Astrocyte (in vitro differentiated cells and primary cell): ENCODE measurements at regions not wholly inside any gene's neighbourhood (a gene's known extent, or its start where the extent isn't known, plus 50 kb on each side); places are given as distances from the start of the nearest gene placed in this dataset.

Source experiments
- CTCF ChIP-seq: IDR thresholded peaks from 2 replicates; pipeline ENCODE4 v1.5.1; 2011; ENCODE audit warnings: low read depth, mild to moderate bottlenecking, inconsistent platforms, low read length, moderate library complexity; ENCODE audit not compliant: insufficient read depth
- EZH2 ChIP-seq: IDR thresholded peaks from 2 replicates; pipeline ENCODE4 v1.6.1; 2012; ENCODE audit warnings: mild to moderate bottlenecking, low read length, inconsistent platforms; ENCODE audit not compliant: insufficient read depth

DNA sequence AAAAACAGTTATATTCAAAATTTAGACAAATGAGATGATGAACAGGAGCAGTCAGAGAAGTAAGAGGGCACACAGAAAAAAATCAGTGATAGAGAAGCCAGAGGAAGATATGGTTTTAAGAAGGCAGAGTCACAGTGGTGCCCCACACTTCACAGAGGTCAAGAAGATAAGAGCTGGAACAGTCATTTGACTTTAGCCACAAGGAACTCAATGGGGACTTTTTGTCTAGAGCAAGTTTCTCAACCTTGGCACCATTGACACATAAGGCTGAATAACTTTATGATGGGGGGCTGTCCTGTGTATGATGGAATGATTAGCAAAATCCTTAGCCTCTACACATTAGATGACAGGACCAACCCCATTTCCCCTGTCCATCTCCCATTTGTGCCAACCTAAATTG lies 172.8 kb upstream of the PLEKHG7 start:
- TF ChIP-seq CTCF (no peak), EZH2 (no peak)
